ENCODE measurements at regions not wholly inside any gene's neighbourhood (a gene's known extent, or its start where the extent isn't known, plus 50 kb on each side); places are given as distances from the start of the nearest gene placed in this dataset.

- DNase-seq (ENCODE audit: low read depth): no peak
These were observed 423.0 kb downstream of the IRS2 start for GRCh38 chr13:109363431-109363830.

- DNase-seq (ENCODE audit: low read depth): no peak
These were observed 423.8 kb downstream of the IRS2 start for GRCh38 chr13:109362616-109363015.

GRCh38 chr13:109361562-109362289, 424.7 kb downstream of the IRS2 start:
- DNase-seq (ENCODE audit: low read depth): no peak

GRCh38 chr13:109357751-109358471, 428.5 kb downstream of the IRS2 start:
- DNase-seq (ENCODE audit: low read depth): no peak

- no peak for DNase-seq (ENCODE audit: low read depth)
These were observed 430.4 kb downstream of the IRS2 start for GRCh38 chr13:109355875-109356434.

GRCh38 chr13:109355166-109355565, 431.2 kb downstream of the IRS2 start:
- DNase-seq (ENCODE audit: low read depth): no peak

- no peak for DNase-seq (ENCODE audit: low read depth)
These were observed 435.1 kb downstream of the IRS2 start for GRCh38 chr13:109351236-109351635.

- DNase-seq (ENCODE audit: low read depth): no peak
These were observed 437.7 kb downstream of the IRS2 start for GRCh38 chr13:109348519-109349258.

- no peak for DNase-seq (ENCODE audit: low read depth)
These were observed 440.3 kb downstream of the IRS2 start for GRCh38 chr13:109346060-109346459.

GRCh38 chr13:109345433-109345941, 440.9 kb downstream of the IRS2 start:
- DNase-seq (ENCODE audit: low read depth): no peak

GRCh38 chr13:109344552-109345157, 441.7 kb downstream of the IRS2 start:
- DNase-seq (ENCODE audit: low read depth): no peak

- no peak for DNase-seq (ENCODE audit: low read depth)
These were observed 449.7 kb downstream of the IRS2 start for GRCh38 chr13:109336730-109337129.

GRCh38 chr13:109333893-109334651, 452.3 kb downstream of the IRS2 start:
- no peak for DNase-seq (ENCODE audit: low read depth)

GRCh38 chr13:109332506-109333499, 453.6 kb downstream of the IRS2 start:
- DNase-seq (ENCODE audit: low read depth): no peak

- DNase-seq (ENCODE audit: low read depth): no peak
These were observed 454.5 kb downstream of the IRS2 start for GRCh38 chr13:109331898-109332297.

- DNase-seq (ENCODE audit: low read depth): no peak
These were observed 455.4 kb downstream of the IRS2 start for GRCh38 chr13:109331011-109331433.

- no peak for DNase-seq (ENCODE audit: low read depth)
These were observed 456.3 kb downstream of the IRS2 start for GRCh38 chr13:109330123-109330522.

- no peak for DNase-seq (ENCODE audit: low read depth)
These were observed 457.2 kb downstream of the IRS2 start for GRCh38 chr13:109329175-109329574.

GRCh38 chr13:109326601-109327000, 459.8 kb downstream of the IRS2 start:
- DNase-seq (ENCODE audit: low read depth): no peak

- DNase-seq (ENCODE audit: low read depth): no peak
These were observed 463.0 kb downstream of the IRS2 start for GRCh38 chr13:109323338-109323737.
